CD4-positive, alpha-beta T cell (primary cell): ENCODE measurements at regions not wholly inside any gene's neighbourhood (a gene's known extent, or its start where the extent isn't known, plus 50 kb on each side); places are given as distances from the start of the nearest gene placed in this dataset.

ENCODE experiments used
- ATAC-seq: fragments of 200-7000 bp; cut with Tn5 transposase; one replicate; pipeline ENCODE4 v1.10.0; 2022; ENCODE audit warnings: mild to moderate bottlenecking; ENCODE audit not compliant: poor library complexity
- CTCF ChIA-PET: fragments of 350-600 bp; sonication (Branson Sonifier 250); formaldehyde crosslinking; loops from one replicate; lab custom pipeline; 2021; ENCODE audit warnings: antibody characterized with exemption, inconsistent platforms; lab: Charles Lee
- POLR2A ChIA-PET: fragments of 350-600 bp; sonication (Branson Sonifier 250); formaldehyde crosslinking; loops from one replicate; lab custom pipeline; 2021; ENCODE audit warnings: antibody characterized with exemption, inconsistent platforms; lab: Charles Lee
- DNase-seq, 14 experiments: peaks; one replicate each; pipeline ENCODE4 v3.0.0-alpha.2; 2013 to 2020; ENCODE audit warnings: mixed read lengths in 2 of 14
- H3K27ac ChIP-seq, 2 donors: one replicate each; pipeline versions ENCODE4 v1.5.1 to v1.7.0; 2013; ENCODE audit warnings: low read length in 2 of 2, low read depth in 1 of 2, mild to moderate bottlenecking in 1 of 2
- H3K27me3 ChIP-seq, 2 experiments: 1 replicate in 1 of 2; 2 replicates in 1 of 2; pipeline versions ENCODE4 v1.6.1 to v1.7.0; 2013; ENCODE audit warnings: low read length in 2 of 2, control low read depth in 1 of 2, mild to moderate bottlenecking in 1 of 2, moderate library complexity in 1 of 2; ENCODE audit not compliant: insufficient read depth in 2 of 2, control insufficient read depth in 1 of 2
- H3K36me3 ChIP-seq: one replicate; pipeline ENCODE4 v1.6.1; 2013; ENCODE audit warnings: low read length, control low read depth; ENCODE audit not compliant: insufficient read depth
- H3K4me1 ChIP-seq: one replicate; pipeline ENCODE4 v1.6.1; 2013; ENCODE audit warnings: low read length, control low read depth; ENCODE audit not compliant: insufficient read depth
- H3K4me3 ChIP-seq: one replicate; pipeline ENCODE4 v1.5.1; 2013; ENCODE audit warnings: mild to moderate bottlenecking, low read length, moderate library complexity
- H3K9me3 ChIP-seq, 2 experiments: 1 replicate in 1 of 2; 2 replicates in 1 of 2; pipeline versions ENCODE4 v1.6.1 to v1.7.0; 2013; ENCODE audit warnings: low read length in 2 of 2, mild to moderate bottlenecking in 2 of 2, control low read depth in 1 of 2, moderate library complexity in 1 of 2; ENCODE audit not compliant: control insufficient read depth in 1 of 2, insufficient read depth in 1 of 2
- H3K27ac Mint-ChIP-seq: one replicate; pipeline ENCODE4 v1.8.0; 2020; ENCODE audit warnings: mixed read lengths
- H3K27me3 Mint-ChIP-seq: one replicate; pipeline ENCODE4 v1.8.0; 2021; ENCODE audit warnings: mixed read lengths
- H3K36me3 Mint-ChIP-seq: one replicate; pipeline ENCODE4 v1.8.0; 2021; ENCODE audit warnings: low read depth, mixed read lengths
- H3K4me1 Mint-ChIP-seq: one replicate; pipeline ENCODE4 v1.8.0; 2021; ENCODE audit warnings: low read depth, mixed read lengths
- H3K4me3 Mint-ChIP-seq: one replicate; pipeline ENCODE4 v1.8.0; 2020; ENCODE audit warnings: mild to moderate bottlenecking, mixed read lengths
- H3K9me3 Mint-ChIP-seq: one replicate; pipeline ENCODE4 v1.8.0; 2020; ENCODE audit warnings: mixed read lengths
- CTCF ChIP-seq: fragments of 200-600 bp; IDR thresholded peaks from one replicate; pipeline ENCODE4 v1.8.0; 2022; ENCODE audit warnings: antibody characterized with exemption, mild to moderate bottlenecking
- intact Hi-C, 2 experiments: fragments of 100-400 bp; cut with DNase I in 1 of 2; cut with micrococcal nuclease in 1 of 2; formaldehyde crosslinking; loops; one replicate each; pipeline versions ENCODE4 v1.15.1 to v1.9.0; 2023 to 2025; cut with DNase I, micrococcal nuclease

GRCh38 chr2:19709553-19709952 lies 192.2 kb downstream of the TTC32 start:
- no peak for ATAC-seq
- no peaks in the 10 kb centered on the region for H3K4me1 Mint-ChIP-seq
- DNase-seq, result no peak
- no peak overlapping the region for H3K4me3 ChIP-seq
- H3K9me3 Mint-ChIP-seq, result peaks cover 2% of the 10 kb centered on the region
- no peaks in the 10 kb centered on the region for H3K36me3 ChIP-seq
- H3K4me1 ChIP-seq, result peaks cover 3% of the 10 kb centered on the region
- POLR2A ChIA-PET, result no interaction called here
- H3K4me3 Mint-ChIP-seq, result no peak overlapping the region
- CTCF ChIA-PET, result no interaction called here
- H3K27me3 ChIP-seq, result no peaks in the 10 kb centered on the region
- TF ChIP-seq CTCF, result no peak
- intact Hi-C loops, result no loop called here
- no peak overlapping the region for H3K27ac Mint-ChIP-seq
- peaks cover 12% of the 10 kb centered on the region for H3K27me3 Mint-ChIP-seq
- no peaks in the 10 kb centered on the region for H3K9me3 ChIP-seq
- no peak overlapping the region for H3K27ac ChIP-seq
- H3K36me3 Mint-ChIP-seq, result no peaks in the 10 kb centered on the region

- Histone ChIP-seq H3K36me3 (no peaks in the 10 kb centered on the region), H3K9me3 (no peaks in the 10 kb centered on the region), H3K4me1 (peaks cover 3% of the 10 kb centered on the region), H3K4me3 (no peak overlapping the region), H3K27me3 (no peaks in the 10 kb centered on the region), H3K27ac (no peak overlapping the region)
- peaks cover 2% of the 10 kb centered on the region for H3K9me3 Mint-ChIP-seq
- CTCF ChIA-PET, result no interaction called here
- intact Hi-C loops, result no loop called here
- H3K27ac Mint-ChIP-seq, result no peak overlapping the region
- ATAC-seq, result no peak
- POLR2A ChIA-PET, result no interaction called here
- no peaks in the 10 kb centered on the region for H3K36me3 Mint-ChIP-seq
- H3K4me3 Mint-ChIP-seq, result no peak overlapping the region
- peaks cover 5% of the 10 kb centered on the region for H3K27me3 Mint-ChIP-seq
- no peaks in the 10 kb centered on the region for H3K4me1 Mint-ChIP-seq
- no peak for DNase-seq
- no peak for TF ChIP-seq CTCF
Observed at GRCh38 chr2:19708776-19709175, 193.0 kb downstream of the TTC32 start.

- Histone ChIP-seq H3K9me3 (no peaks in the 10 kb centered on the region), H3K4me3 (no peak overlapping the region), H3K36me3 (no peaks in the 10 kb centered on the region), H3K27ac (no peak overlapping the region), H3K27me3 (no peaks in the 10 kb centered on the region), H3K4me1 (no peaks in the 10 kb centered on the region)
- H3K27ac Mint-ChIP-seq, result no peak overlapping the region
- peaks cover 5% of the 10 kb centered on the region for H3K27me3 Mint-ChIP-seq
- intact Hi-C loops, result no loop called here
- no peaks in the 10 kb centered on the region for H3K36me3 Mint-ChIP-seq
- ATAC-seq (no peak), DNase-seq (no peak)
- TF ChIP-seq CTCF, result no peak
- H3K9me3 Mint-ChIP-seq, result no peaks in the 10 kb centered on the region
- no peaks in the 10 kb centered on the region for H3K4me1 Mint-ChIP-seq
- no peak overlapping the region for H3K4me3 Mint-ChIP-seq
- POLR2A ChIA-PET, result no interaction called here
- CTCF ChIA-PET, result no interaction called here
Observed at GRCh38 chr2:19706332-19706731, 195.5 kb downstream of the TTC32 start.
